ENCODE measurements at regions not wholly inside any gene's neighbourhood (a gene's known extent, or its start where the extent isn't known, plus 50 kb on each side); places are given as distances from the start of the nearest gene placed in this dataset.

GRCh38 chr4:43782391-43782790 lies 666.2 kb downstream of the KCTD8 start:
- TF ChIP-seq CTCF (tag by site-specific recombination; IDR thresholded peaks at IDR 0.05): no peak
- TF ChIP-seq, protein P1, sequence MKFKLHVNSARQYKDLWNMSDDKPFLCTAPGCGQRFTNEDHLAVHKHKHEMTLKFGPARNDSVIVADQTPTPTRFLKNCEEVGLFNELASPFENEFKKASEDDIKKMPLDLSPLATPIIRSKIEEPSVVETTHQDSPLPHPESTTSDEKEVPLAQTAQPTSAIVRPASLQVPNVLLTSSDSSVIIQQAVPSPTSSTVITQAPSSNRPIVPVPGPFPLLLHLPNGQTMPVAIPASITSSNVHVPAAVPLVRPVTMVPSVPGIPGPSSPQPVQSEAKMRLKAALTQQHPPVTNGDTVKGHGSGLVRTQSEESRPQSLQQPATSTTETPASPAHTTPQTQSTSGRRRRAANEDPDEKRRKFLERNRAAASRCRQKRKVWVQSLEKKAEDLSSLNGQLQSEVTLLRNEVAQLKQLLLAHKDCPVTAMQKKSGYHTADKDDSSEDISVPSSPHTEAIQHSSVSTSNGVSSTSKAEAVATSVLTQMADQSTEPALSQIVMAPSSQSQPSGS (tag by site-specific recombination; IDR thresholded peaks at IDR 0.05; ENCODE audit: low read depth): no peak
